GM12875 (cell line): ENCODE measurements at regions not wholly inside any gene's neighbourhood (a gene's known extent, or its start where the extent isn't known, plus 50 kb on each side); places are given as distances from the start of the nearest gene placed in this dataset.

Experiments used
- H3K4me3 ChIP-seq: one replicate; pipeline ENCODE4 v1.5.1; 2011; ENCODE audit warnings: low read depth, low read length, control low read depth
- TF ChIP-seq, protein P1 (sequence below): IDR thresholded peaks from 2 replicates; pipeline ENCODE4 v1.5.1; 2011; ENCODE audit warnings: low read depth, mild to moderate bottlenecking, control low read depth, inconsistent platforms, low read length, moderate library complexity, borderline replicate concordance; ENCODE audit not compliant: insufficient read depth

DNA sequence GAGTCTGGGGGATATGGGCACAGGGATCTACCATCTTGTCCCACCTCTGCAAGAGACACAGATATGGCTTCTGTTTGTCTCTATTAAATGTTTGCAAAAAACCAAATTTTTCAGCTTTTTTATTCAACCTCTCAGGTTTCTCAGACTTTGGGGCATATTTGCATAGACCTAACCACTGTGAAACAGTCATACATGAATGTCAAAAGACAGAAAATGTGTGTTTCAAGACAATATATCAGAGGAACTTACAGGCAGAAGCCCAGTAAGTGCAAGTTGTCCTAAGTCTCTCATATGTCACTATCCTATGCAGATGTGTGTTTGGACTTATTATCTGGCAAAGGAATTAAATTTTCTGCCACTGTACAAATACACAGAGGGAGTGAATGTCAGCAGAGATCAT lies 951.2 kb downstream of the PCDH18 start:
- TF ChIP-seq, protein P1, sequence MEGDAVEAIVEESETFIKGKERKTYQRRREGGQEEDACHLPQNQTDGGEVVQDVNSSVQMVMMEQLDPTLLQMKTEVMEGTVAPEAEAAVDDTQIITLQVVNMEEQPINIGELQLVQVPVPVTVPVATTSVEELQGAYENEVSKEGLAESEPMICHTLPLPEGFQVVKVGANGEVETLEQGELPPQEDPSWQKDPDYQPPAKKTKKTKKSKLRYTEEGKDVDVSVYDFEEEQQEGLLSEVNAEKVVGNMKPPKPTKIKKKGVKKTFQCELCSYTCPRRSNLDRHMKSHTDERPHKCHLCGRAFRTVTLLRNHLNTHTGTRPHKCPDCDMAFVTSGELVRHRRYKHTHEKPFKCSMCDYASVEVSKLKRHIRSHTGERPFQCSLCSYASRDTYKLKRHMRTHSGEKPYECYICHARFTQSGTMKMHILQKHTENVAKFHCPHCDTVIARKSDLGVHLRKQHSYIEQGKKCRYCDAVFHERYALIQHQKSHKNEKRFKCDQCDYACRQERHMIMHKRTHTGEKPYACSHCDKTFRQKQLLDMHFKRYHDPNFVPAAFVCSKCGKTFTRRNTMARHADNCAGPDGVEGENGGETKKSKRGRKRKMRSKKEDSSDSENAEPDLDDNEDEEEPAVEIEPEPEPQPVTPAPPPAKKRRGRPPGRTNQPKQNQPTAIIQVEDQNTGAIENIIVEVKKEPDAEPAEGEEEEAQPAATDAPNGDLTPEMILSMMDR = no peak
- no peak overlapping the region for H3K4me3 ChIP-seq

DNA sequence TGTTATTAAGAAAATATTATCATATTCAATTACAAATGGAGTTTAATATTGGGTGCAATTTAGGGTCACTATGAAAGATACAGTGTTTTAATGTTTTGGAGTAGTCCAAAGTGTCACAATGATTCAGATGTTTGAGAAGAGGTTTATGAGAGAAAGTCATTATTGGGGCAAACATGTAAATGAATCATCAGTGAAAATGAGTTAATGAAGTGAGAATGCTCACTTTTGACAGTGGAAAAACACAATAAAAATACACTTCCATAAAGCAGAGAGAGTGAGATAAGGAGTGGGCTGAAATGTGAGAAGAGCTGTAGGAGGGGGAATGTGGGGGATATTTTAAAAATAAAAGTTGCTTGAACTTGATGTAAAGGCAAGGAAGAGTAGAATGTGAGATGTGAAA lies 957.1 kb downstream of the PCDH18 start:
- TF ChIP-seq, protein P1 = no peak
- H3K4me3 ChIP-seq = no peak overlapping the region

DNA sequence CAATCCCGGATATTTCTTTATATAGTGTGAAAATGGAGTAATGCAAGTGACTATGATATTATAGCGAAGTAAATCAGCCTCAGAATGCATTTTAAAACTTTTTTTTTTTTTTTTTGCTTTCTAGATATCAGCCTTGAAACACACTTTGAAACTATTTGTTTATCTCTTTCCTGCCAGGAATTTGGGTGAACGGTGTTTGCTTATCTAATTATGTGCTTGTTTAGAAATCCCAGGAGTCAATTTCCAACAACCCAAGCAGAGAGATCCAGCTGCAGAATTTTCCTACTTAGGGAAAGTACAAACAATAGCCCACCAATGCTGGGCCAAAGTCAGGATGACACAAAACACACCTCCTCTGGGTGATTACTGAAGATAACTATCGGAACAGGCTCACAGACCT lies 958.8 kb downstream of the PCDH18 start:
- TF ChIP-seq, protein P1 = no peak
- H3K4me3 ChIP-seq = no peak overlapping the region

DNA sequence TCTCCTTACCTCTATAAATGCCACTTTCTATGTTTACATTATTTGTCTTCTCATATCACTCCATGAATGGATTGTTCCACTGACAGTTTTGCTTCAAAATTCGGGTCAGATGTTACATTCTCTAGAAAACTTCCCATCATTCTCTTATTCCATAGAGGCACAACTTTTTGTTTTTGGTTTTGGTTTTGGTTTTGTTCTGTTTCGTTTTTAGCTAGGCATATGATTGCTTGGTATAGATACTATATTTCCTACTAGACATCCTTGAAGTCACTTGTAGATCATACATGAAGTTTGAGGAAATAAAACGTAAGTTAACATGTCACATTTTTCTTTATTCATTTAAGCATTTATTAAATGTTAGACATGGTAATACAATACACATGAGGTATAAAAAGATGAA lies 961.0 kb downstream of the PCDH18 start:
- TF ChIP-seq, protein P1 = no peak
- H3K4me3 ChIP-seq = no peak overlapping the region

DNA sequence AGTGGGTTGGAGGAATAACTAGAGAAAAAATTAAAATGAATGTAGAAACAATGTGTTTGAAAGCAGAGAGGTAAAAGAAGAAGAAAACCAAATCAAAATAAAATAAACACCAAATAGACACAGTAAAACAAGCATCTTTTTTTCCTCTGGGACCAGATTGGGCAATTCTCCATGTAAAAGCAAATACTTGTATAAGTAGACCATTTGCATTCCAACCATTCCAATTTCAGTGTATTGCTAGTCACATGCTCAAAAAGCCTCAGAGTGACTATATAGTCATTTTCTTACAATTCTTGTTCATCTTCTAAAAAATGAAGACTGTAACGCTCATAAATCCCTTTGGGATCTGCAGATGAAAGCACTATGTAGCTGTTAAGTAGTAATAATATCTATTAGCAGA lies 969.5 kb downstream of the PCDH18 start:
- no peak overlapping the region for H3K4me3 ChIP-seq
- TF ChIP-seq, protein P1 = no peak

DNA sequence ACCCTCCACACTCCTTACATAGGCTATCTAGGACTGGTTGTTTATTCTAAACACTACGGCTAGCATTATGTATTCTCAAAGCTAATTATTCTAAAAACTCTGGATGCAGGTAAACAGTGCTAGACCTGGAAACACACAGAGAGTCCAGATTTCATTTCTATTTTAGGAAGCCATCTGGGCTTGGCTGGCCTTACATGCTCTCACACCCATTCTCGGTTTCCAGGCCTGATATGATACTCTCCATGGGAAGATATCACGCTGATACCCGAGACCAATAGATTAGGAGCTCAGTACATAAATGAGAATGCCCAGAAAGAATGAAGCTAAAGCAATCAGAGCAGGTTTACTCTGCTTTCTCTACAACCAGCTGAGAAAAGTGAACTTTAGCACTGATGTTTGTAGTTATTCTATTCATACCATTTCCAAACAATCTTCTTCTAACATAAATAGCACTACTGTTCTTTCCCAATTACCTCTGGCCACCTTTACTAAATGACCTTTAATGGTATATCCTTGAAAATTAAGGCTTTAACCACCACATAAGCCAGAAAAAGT lies 973.3 kb downstream of the PCDH18 start:
- TF ChIP-seq, protein P1 = no peak

DNA sequence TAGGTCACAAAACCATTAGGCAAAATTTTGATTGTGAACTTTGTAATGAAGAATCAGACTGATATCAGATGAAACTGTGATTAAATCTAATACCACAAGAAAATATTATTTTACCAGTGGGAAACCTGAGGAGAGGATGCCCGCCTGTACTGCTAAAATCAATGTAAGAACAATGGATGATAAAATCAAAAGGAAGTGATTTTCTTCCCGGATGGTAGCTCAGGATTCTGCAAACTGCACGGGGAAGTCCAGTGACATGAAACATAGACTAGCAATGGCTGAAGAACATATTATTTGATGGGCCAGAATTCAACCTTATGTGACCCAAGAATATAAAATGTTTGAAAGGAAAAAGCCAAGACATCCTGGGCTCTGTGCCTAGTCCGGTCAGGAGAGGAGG lies 974.9 kb downstream of the PCDH18 start:
- H3K4me3 ChIP-seq = no peak overlapping the region
- TF ChIP-seq, protein P1 = no peak

More for the DNA sequence above, 973.3 kb downstream of the PCDH18 start:
- H3K4me3 ChIP-seq = no peak overlapping the region
